ENCODE measurements at regions not wholly inside any gene's neighbourhood (a gene's known extent, or its start where the extent isn't known, plus 50 kb on each side); places are given as distances from the start of the nearest gene placed in this dataset.

DNA sequence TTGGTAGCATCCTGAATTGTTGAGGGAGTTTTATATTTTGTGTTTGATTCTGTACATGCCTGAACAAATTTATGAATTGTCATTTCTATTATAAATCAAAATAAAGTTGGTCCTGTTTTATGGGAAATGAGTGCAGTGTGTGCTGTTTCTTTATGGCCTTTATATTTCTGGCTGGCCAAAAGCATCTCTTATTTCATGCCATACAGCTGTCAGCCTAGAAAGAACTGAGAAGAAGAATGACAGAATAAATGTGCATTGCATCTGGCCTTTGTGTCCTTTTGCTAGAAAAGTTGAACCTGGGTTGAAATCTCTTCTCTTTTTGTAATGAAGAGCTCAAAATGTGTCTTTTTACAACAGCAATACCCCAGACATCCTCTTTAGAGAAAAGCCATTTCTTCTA is 474.7 kb upstream of the LRATD1 start:
- H3K4me1 ChIP-seq (ENCODE audit: control insufficient read depth, insufficient read depth, low read length): no peaks in the 10 kb centered on the region
- no TSS peak for BruUV-seq (replicated peaks)
- no peaks in the 10 kb centered on the region for H3K27me3 ChIP-seq (ENCODE audit: control insufficient read depth, insufficient read depth, low read length)
- no peak for DNase-seq (ENCODE audit: low read depth, low spot score)
- TF ChIP-seq, protein P1, sequence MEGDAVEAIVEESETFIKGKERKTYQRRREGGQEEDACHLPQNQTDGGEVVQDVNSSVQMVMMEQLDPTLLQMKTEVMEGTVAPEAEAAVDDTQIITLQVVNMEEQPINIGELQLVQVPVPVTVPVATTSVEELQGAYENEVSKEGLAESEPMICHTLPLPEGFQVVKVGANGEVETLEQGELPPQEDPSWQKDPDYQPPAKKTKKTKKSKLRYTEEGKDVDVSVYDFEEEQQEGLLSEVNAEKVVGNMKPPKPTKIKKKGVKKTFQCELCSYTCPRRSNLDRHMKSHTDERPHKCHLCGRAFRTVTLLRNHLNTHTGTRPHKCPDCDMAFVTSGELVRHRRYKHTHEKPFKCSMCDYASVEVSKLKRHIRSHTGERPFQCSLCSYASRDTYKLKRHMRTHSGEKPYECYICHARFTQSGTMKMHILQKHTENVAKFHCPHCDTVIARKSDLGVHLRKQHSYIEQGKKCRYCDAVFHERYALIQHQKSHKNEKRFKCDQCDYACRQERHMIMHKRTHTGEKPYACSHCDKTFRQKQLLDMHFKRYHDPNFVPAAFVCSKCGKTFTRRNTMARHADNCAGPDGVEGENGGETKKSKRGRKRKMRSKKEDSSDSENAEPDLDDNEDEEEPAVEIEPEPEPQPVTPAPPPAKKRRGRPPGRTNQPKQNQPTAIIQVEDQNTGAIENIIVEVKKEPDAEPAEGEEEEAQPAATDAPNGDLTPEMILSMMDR (IDR thresholded peaks at IDR 0.05): no peak
- TF ChIP-seq, protein P2, sequence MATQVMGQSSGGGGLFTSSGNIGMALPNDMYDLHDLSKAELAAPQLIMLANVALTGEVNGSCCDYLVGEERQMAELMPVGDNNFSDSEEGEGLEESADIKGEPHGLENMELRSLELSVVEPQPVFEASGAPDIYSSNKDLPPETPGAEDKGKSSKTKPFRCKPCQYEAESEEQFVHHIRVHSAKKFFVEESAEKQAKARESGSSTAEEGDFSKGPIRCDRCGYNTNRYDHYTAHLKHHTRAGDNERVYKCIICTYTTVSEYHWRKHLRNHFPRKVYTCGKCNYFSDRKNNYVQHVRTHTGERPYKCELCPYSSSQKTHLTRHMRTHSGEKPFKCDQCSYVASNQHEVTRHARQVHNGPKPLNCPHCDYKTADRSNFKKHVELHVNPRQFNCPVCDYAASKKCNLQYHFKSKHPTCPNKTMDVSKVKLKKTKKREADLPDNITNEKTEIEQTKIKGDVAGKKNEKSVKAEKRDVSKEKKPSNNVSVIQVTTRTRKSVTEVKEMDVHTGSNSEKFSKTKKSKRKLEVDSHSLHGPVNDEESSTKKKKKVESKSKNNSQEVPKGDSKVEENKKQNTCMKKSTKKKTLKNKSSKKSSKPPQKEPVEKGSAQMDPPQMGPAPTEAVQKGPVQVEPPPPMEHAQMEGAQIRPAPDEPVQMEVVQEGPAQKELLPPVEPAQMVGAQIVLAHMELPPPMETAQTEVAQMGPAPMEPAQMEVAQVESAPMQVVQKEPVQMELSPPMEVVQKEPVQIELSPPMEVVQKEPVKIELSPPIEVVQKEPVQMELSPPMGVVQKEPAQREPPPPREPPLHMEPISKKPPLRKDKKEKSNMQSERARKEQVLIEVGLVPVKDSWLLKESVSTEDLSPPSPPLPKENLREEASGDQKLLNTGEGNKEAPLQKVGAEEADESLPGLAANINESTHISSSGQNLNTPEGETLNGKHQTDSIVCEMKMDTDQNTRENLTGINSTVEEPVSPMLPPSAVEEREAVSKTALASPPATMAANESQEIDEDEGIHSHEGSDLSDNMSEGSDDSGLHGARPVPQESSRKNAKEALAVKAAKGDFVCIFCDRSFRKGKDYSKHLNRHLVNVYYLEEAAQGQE (IDR thresholded peaks at IDR 0.05; ENCODE audit: insufficient read depth in 1 of 2, low read depth in 2 of 2, low read length in 1 of 2): no peak
- no peak for TF ChIP-seq SIN3A (IDR thresholded peaks at IDR 0.05; ENCODE audit: borderline replicate concordance, insufficient read depth, low read depth, low read length)
- no peak for TF ChIP-seq TCF7L2 (IDR thresholded peaks at IDR 0.05; ENCODE audit: low read depth, low read length)
- TF ChIP-seq POLR2AphosphoS5 (IDR thresholded peaks at IDR 0.05; ENCODE audit: low read depth, low read length): no peak
- CTCF ChIA-PET: no interaction called here
- in situ Hi-C loops (cut with HindIII; ENCODE audit: low pct_unique_long_range_greater_than_20kb, low sequenced_read_pairs) (no loop called here), intact Hi-C loops (cut with micrococcal nuclease; ENCODE audit: unreplicated experiment) (no loop called here)
- ATAC-seq: no peak
- no peak overlapping the region for H3K27ac ChIP-seq (ENCODE audit: low read length)
- H3K9me3 ChIP-seq (ENCODE audit: control insufficient read depth, insufficient read depth, low read depth, low read length): no peaks in the 10 kb centered on the region
- POLR2A ChIA-PET: no interaction called here
- no peaks in the 10 kb centered on the region for H3K36me3 ChIP-seq (ENCODE audit: control insufficient read depth, insufficient read depth, low read length)
- H3K4me3 ChIP-seq (ENCODE audit: low read depth in 2 of 2, low read length in 2 of 2): no peak overlapping the region

GRCh38 chr2:14180333-14180732 is 452.2 kb upstream of the LRATD1 start:
- ChIA-PET POLR2A (no interaction called here), CTCF (no interaction called here)
- DNase-seq (ENCODE audit: low read depth, low spot score) (no peak), ATAC-seq (no peak)
- no TSS peak for BruUV-seq (replicated peaks)
- Histone ChIP-seq H3K27ac (ENCODE audit: low read length) (no peak overlapping the region), H3K27me3 (ENCODE audit: control insufficient read depth, insufficient read depth, low read length) (no peaks in the 10 kb centered on the region), H3K4me1 (ENCODE audit: control insufficient read depth, insufficient read depth, low read length) (no peaks in the 10 kb centered on the region), H3K9me3 (ENCODE audit: control insufficient read depth, insufficient read depth, low read depth, low read length) (no peaks in the 10 kb centered on the region), H3K36me3 (ENCODE audit: control insufficient read depth, insufficient read depth, low read length) (no peaks in the 10 kb centered on the region), H3K4me3 (ENCODE audit: low read depth in 2 of 2, low read length in 2 of 2) (no peak overlapping the region)
- intact Hi-C loops (cut with micrococcal nuclease; ENCODE audit: unreplicated experiment) (no loop called here), in situ Hi-C loops (cut with HindIII; ENCODE audit: low pct_unique_long_range_greater_than_20kb, low sequenced_read_pairs) (no loop called here)
- TF ChIP-seq POLR2AphosphoS5 (IDR thresholded peaks at IDR 0.05; ENCODE audit: low read depth, low read length) (no peak), SIN3A (IDR thresholded peaks at IDR 0.05; ENCODE audit: borderline replicate concordance, insufficient read depth, low read depth, low read length) (no peak), TCF7L2 (IDR thresholded peaks at IDR 0.05; ENCODE audit: low read depth, low read length) (no peak)
- TF ChIP-seq, protein P2 (IDR thresholded peaks at IDR 0.05; ENCODE audit: insufficient read depth in 1 of 2, low read depth in 2 of 2, low read length in 1 of 2): no peak
- TF ChIP-seq, protein P1 (IDR thresholded peaks at IDR 0.05): no peak

Data from Panc1 (cell line).